Anterior cingulate cortex (tissue), 58 donors: ENCODE measurements at regions not wholly inside any gene's neighbourhood (a gene's known extent, or its start where the extent isn't known, plus 50 kb on each side); places are given as distances from the start of the nearest gene placed in this dataset.
"Not testable (repeated sequence)": the region's sequence is repeated elsewhere in the genome, so short reads cannot be mapped to it uniquely, and the experiment has no call there.

Source experiments
- DNase-seq, 58 donors: peaks; one replicate each; lab custom pipeline; 2025; lab: John Stamatoyannopoulos, UW

- no peak for DNase-seq
Observed at GRCh38 chr10:70987396-70988130, 99.2 kb upstream of the PCBD1 start.

GRCh38 chr10:70990156-70990555, 101.8 kb upstream of the PCBD1 start:
- not testable (repeated sequence) for DNase-seq

GRCh38 chr10:70990681-70991080, 102.3 kb upstream of the PCBD1 start:
- DNase-seq = no peak

- DNase-seq = no peak
Observed at GRCh38 chr10:70991140-70992124, 103.1 kb upstream of the PCBD1 start.

- no peak for DNase-seq
Observed at GRCh38 chr10:70992436-70992835, 104.1 kb upstream of the PCBD1 start.

- no peak for DNase-seq
Observed at GRCh38 chr10:70993051-70993450, 104.7 kb upstream of the PCBD1 start.

GRCh38 chr10:70996549-70996948, 108.2 kb upstream of the PCBD1 start:
- no peak for DNase-seq

DNA sequence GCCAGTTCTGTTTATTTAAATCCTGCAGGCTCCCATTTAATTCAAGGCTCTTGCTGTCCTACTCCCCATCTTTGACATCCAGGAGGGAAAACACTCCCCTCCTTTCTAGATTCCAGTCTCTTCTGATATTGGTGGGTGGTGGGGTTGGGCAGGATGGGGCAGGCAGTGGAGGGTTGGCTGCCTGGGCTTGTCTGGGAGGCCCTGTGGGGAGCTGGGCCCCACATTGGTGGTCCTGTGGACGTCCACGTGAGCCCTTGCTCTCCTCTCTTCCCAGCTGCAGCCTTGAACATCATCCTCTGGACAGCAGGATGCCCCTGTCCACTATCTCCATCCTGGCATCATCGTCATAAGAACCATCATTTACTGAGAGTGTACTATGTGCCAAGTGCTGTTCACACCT, 108.9 kb upstream of the PCBD1 start:
- DNase-seq = no peak

DNA sequence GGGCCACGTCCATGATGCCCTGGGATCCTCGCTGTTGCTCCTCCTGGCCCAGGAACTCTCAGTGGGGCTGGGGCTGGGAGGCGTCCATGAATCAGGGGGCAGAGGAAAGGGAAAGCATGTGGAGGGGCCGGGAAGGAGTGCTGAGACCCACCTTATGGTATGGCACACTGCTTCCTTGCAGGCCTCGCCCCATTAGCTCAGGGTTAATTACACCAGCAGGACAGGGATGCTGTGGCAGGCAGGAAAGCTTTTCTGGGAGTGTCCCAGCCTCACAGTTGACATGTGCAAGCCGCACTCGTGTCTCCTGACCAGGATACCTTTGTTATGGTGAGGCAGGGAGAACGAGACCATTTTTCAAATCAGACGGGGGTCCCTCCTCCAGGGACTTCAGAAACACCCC, 109.7 kb upstream of the PCBD1 start:
- no peak for DNase-seq

- no peak for DNase-seq
Observed at GRCh38 chr10:71001470-71001869, 113.1 kb upstream of the PCBD1 start.

- no peak for DNase-seq
Observed at GRCh38 chr10:71004176-71005075, 116.1 kb upstream of the PCBD1 start.

DNA sequence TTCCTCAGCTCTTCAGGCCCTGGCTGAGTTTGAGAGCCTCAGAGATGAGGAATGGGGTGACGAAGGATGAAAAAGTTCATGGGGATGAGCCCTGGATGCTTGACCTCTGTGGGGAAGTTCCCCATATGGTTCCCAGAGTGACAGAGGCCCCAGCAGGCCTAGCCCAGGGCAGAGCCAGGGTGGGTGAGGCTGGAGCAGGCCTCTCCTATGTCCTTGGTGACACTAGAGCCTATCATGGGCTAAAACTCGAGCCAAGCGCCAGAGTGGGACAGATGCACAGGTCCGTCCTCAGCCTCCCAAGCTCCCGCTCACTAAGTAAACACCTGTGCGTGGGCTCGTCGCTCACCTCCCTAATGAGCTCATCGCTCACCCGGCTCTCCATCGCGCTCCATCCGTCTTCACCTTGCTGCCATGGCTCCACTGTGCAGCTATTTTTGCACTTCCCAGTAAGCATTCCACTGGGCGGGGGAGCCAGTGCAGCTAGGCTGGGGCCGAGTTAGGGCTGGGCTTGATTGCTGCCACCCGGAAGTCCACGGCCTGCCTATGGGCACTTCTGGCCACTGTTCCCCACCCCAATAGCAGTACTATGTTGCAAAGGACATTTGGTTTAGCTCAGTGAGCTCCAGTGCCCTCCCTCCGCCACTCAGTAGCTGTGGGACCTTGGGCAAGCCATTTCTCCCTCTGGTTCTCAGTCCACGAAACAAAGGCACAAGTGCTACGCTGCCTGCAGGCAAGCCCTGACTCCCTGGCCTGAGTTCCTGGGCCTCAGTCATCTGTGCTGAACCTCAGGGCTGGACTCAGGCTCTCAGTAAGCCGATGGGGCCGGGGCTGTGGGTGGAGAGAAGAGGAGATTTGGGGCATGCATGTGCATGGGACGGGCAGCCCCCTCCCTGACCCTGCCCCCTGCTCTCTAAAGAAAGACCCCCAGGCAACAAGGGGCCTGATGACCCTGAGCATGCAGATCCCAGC, 117.3 kb upstream of the PCBD1 start:
- DNase-seq = no peak

- DNase-seq = no peak
Observed at GRCh38 chr10:71006506-71006905, 118.1 kb upstream of the PCBD1 start.

DNA sequence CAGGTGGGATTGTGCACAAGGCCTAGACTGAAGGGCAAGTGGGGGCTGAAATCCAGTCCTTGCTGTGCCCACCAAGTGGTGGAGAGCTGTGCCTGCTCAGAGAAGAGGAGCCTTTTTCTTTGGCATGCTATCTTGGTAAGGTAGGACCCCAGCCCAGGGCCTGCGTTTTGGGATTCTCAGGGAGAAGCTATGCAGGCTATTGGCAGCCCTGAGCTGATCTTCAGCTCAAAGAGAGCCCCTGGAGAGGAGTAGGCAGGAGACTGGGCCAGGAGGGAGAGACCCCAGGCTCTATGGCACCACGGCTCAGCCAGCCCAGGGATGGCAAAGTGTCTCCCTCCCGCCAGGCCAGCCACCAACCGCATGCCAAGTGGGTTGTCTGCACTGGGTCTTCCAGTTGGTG, 119.2 kb upstream of the PCBD1 start:
- no peak for DNase-seq

DNA sequence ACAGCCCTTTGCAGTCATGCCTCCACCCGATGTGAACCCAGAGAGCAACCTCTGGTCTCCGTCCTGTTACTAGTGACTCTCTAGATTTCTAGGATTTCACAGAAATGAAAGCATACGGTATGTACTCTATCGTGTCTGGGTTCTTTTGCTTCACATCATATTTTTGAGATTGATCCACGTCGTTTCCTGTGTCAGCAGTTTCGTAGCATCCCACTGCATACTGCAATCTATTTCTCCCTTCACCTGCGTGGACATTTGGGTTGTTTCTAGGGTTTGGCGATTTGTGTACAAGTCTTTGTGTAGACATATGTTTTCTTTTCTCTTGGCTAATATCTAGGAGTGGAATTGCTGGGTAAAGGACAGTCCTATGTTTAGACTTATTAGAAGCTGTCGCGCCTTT, 119.8 kb upstream of the PCBD1 start:
- no peak for DNase-seq

- no peak for DNase-seq
Observed at GRCh38 chr10:71009126-71009525, 120.8 kb upstream of the PCBD1 start.

- no peak for DNase-seq
Observed at GRCh38 chr10:71010730-71011129, 122.4 kb upstream of the PCBD1 start.

- no peak for DNase-seq
Observed at GRCh38 chr10:71011141-71011540, 122.8 kb upstream of the PCBD1 start.

DNA sequence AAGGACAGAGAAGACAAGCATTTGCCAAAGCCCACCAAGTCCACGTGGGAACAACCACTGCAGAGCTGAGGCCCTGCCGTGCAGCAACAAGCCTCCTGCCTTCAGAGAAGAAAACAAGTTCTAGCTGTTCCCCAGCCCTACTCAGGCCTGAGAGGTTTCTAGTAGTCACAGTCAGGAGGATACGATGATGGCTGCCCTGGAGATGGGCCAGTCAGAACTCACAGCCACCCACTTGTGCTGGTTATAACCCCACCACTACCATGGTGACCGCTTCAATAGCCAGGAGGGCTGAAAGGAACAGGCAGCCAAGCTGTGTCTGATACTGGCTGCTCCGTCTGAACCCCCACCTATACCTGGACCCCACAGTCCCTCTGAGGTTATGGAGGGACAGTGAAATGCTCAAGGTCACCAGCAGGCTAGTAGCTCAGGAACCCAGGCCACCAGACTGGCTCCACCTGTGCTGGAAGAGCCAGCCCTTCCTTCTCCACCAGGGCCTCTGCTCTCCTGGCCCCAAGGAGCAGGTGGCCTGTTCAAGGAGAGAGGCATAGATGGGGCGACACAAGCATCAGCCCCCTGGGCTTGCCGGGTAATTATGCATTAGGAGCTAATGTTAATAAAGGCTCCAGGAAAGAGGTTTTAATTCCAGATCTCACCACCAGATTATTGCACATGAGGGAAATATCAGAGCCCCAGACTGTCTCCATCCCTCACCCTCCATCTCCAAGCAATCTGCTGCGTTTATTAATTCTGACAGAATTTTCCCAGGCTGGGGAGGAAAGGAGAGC, 125.8 kb upstream of the PCBD1 start:
- DNase-seq = no peak
